HG02870 (cell line): ENCODE measurements at regions not wholly inside any gene's neighbourhood (a gene's known extent, or its start where the extent isn't known, plus 50 kb on each side); places are given as distances from the start of the nearest gene placed in this dataset.

Experiments used
- ATAC-seq: cut with Tn5 transposase; IDR thresholded peaks from one replicate; pipeline ENCODE4 v1.9.1; 2021; ENCODE audit warnings: mild to moderate bottlenecking, moderate library complexity; ENCODE audit not compliant: unreplicated experiment

- ATAC-seq: no peak
These were observed 271.2 kb upstream of the ZP4 start for GRCh38 chr1:238161955-238162354.

- no peak for ATAC-seq
These were observed 263.2 kb upstream of the ZP4 start for GRCh38 chr1:238153939-238154338.

GRCh38 chr1:238153253-238153652, 262.5 kb upstream of the ZP4 start:
- no peak for ATAC-seq

GRCh38 chr1:238152119-238152518, 261.4 kb upstream of the ZP4 start:
- ATAC-seq: no peak

GRCh38 chr1:238143038-238143437, 252.3 kb upstream of the ZP4 start:
- ATAC-seq: no peak

GRCh38 chr1:238141353-238141752, 250.6 kb upstream of the ZP4 start:
- ATAC-seq: no peak

GRCh38 chr1:238139713-238140112, 249.0 kb upstream of the ZP4 start:
- ATAC-seq: no peak

GRCh38 chr1:238138059-238138626, 247.4 kb upstream of the ZP4 start:
- ATAC-seq: no peak

GRCh38 chr1:238135708-238136664, 245.3 kb upstream of the ZP4 start:
- ATAC-seq: no peak

- ATAC-seq: no peak
These were observed 239.0 kb upstream of the ZP4 start for GRCh38 chr1:238129677-238130076.

- ATAC-seq: no peak
These were observed 232.5 kb upstream of the ZP4 start for GRCh38 chr1:238123201-238123600.

- no peak for ATAC-seq
These were observed 229.1 kb upstream of the ZP4 start for GRCh38 chr1:238119861-238120260.

GRCh38 chr1:238119060-238119459, 228.3 kb upstream of the ZP4 start:
- no peak for ATAC-seq

- no peak for ATAC-seq
These were observed 225.1 kb upstream of the ZP4 start for GRCh38 chr1:238115852-238116251.

GRCh38 chr1:238112952-238113621, 222.4 kb upstream of the ZP4 start:
- no peak for ATAC-seq

- ATAC-seq: no peak
These were observed 220.8 kb upstream of the ZP4 start for GRCh38 chr1:238111516-238111915.

GRCh38 chr1:238111081-238111480, 220.4 kb upstream of the ZP4 start:
- ATAC-seq: no peak

GRCh38 chr1:238108417-238108816, 217.7 kb upstream of the ZP4 start:
- ATAC-seq: no peak

- no peak for ATAC-seq
These were observed 216.6 kb upstream of the ZP4 start for GRCh38 chr1:238107322-238107721.

GRCh38 chr1:238104752-238105151, 214.0 kb upstream of the ZP4 start:
- no peak for ATAC-seq

GRCh38 chr1:238101923-238102322, 211.2 kb upstream of the ZP4 start:
- no peak for ATAC-seq

- ATAC-seq: no peak
These were observed 209.1 kb upstream of the ZP4 start for GRCh38 chr1:238099871-238100270.
